NCI-H69 (cell line): ENCODE measurements at regions not wholly inside any gene's neighbourhood (a gene's known extent, or its start where the extent isn't known, plus 50 kb on each side); places are given as distances from the start of the nearest gene placed in this dataset.
"Not testable (repeated sequence)": the region's sequence is repeated elsewhere in the genome, so short reads cannot be mapped to it uniquely, and the experiment has no call there.

Experiments used
- DNase-seq: peaks from one replicate; lab custom pipeline; 2025; lab: John Stamatoyannopoulos, UW

DNA sequence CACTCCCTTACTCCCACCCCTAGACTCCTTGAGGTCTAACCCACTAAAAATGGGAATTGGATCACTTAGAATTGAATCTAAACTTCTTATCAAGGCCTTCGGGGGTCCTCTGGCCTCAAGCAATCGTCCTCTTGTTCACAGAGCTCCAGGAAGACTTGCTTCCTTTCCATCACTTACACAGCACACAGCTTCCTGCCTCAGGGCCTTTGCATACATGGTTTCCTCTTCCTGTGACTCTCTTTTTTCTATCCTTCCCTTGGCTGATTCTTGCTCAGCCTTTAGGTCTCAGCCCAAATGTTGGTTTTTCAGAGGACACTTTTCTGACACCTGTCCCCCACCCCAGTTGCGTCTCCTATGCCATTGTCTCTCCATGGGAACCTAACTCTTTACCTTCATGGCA lies 50.0 kb upstream of the ALDH1B1 start:
- no peak for DNase-seq

DNA sequence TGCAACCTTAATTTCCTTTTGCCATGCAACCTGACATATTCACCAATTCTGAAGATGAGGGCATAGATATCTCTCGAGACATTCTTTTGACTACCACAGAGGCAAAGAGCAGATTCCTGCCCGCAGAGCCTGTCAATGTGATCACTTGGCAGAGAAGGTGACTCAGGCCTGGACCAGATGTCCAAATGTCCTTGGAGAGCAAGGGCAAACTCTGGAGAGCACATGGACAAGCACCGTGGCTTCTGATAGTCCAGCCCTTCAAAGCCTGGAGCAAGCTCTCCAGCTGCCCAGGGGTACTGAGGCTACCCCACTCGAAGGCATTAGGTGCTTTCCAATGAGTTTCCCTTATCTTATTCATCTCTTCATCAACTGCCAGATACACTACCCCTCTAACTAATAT lies 50.4 kb upstream of the ALDH1B1 start:
- DNase-seq: no peak

DNA sequence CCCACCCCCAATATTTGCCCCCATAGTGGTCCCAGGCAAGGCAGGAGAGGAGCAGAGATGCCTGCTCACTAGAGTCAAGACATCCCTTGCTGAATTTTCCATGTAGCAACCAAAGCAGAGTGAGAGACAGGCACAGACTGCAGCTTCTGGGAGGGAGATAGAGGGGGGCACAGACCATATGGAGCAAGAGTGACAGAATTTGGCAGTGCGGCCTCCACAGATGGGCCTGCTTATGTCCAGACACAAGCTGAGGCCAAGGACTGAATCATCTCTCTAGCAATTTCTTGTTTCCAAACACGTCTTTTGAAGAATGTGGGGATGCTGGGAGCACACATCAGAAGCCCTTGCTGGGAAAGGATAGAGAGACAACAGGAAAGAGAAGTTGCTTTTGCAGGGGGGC lies 53.0 kb upstream of the ALDH1B1 start:
- DNase-seq: no peak

DNA sequence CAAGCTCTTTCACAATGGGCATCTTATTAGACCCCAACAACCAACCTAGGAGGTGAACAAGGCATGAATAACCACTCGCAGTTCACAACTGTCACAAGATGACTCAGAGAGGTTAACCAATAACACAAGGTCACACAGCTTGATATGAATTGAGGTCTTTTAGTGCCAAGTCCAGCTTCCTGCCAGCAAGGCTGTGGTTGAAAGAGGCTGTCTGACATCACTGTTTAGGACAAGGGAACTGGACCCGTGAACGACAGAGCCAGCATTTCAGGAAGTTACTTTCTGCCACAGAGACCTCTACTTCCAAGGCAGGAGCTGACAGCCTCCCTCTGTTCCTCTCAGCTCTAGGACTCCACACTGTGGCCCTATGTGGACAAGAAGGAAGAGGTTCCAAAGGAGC lies 53.4 kb upstream of the ALDH1B1 start:
- peak; percentile 26 for DNase-seq

DNA sequence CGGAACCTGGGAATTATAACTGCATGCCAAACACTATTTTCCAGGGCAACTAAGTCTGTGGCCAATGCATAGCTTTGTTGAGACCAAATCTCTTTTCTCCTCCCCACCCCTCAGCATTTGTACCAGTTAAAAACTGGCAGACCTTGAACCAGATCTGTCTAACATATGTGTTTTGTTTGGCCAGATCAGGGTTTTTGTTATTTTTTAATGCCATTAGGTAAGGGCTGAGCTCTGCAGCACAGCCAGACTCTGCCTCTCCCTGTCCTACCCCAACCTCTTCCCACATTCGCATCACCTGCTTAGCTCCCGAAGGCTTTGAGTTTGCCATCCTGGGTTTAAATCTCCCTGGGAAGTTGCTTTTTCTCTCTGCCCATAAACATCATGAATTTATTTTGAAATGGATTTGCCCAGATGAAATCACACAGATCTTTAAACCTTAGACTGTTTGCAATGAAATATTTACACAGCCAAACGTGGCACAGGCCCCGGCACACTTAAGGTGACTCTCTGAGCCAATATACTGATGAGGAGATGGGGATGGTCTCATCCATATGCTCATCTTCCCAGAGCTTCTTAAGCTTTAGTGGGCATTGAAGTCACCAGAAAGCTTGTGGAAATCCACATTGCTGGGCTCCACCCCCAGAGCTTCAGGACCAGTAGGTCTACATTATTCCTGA lies 54.0 kb upstream of the ALDH1B1 start:
- DNase-seq: no peak

DNA sequence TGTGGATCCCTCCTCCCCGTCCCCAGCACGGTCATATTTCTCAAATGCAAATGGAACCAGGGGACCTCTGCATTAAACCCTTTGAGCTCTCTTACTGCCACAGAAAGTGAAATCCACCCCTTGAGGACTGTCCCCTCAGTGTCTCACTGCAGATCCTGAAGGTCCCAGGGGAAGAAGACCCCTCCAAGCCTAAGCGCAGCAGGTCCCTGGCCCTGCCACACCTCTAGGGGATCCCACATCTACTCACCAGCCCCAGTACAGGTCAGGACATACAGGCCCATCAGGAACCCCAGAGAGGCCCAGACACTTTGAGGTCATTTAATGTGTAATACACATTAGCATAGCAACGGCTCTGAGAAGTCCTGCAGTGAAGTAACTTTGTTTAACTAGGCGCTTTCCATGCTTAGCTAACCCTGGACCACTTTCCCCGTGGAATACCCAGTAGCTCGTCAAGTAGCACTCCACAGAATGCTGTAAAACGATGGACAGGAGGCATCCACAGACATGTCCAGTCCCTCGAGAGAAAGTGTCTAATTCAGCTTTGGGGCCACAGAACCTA lies 54.7 kb upstream of the ALDH1B1 start:
- DNase-seq: no peak

DNA sequence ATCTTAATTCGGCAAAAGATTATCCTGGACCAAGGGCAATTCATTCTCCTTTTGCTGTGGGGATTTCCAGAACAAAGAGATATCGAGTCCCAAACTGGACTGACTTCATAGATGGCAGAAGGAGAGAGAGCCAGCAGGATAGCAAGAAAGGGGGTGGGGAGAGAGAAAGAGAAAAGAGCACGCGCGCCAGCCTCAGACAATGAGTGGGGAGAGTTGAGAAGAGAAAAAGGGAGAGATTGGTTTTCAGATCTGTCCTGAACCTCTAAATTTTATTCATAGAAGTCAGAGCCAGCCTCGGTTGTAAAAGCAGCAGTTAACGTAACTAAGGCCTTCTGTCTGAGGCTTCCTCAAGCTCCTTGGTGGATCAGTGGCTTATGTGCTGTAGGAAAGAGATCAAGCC lies 55.3 kb upstream of the ALDH1B1 start:
- DNase-seq: no peak

DNA sequence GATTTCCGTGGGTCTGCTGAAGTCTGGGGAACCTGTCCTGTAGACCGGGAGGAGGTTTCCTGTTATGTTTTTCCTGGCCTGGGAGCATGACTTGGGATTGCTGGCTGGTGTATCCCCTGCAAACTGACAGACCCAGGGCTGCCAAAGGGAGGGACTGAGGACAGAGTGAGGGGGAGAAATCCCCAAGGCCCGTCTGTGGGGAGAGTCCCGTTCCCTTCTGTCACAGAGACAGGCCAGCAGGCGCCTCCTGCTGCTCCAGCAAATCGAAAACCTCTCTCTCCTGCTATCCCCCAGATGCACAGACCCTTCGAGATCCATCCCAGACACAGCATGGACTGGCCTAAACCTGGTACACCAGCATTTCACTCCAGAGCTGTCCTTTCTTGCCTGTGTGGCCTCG lies 56.2 kb upstream of the ALDH1B1 start:
- DNase-seq: no peak

DNA sequence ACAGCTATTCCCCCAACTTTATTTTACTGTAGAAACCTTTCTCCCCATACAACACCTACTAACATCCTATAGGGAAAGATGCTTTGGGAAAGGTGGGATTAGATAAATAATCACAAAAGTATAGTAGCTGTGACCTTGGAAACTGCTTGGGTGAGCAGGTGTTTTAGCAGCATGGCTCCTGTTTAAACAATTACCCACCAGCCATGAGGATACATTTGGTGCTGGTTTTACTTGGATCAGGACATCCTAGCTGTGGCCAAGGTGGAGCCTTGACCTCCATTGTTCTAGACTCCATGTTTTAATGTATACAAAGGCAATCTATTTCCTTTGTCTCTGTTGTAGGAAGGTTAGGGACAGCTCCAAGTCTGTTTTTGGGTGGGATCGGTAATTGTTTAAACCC lies 56.8 kb upstream of the ALDH1B1 start:
- peak; percentile 55 for DNase-seq

DNA sequence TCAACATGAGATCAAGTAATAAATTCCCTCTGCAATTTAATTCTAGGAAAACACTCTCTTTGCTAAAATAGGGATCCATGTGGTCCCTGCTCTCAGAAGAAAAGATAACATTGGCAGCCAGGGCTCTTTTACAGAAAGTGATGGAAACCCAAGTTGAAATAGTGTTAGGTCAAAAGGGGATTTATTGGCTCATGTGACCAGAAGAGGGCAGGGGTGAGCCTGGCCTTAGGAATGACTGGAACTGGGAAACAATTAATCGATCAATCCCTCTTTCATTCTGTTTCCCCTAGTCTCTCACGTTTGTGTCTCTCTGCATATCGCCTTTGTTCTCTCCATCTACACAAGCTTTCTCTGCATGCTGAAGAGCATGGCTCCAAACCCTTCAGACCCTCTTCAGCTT lies 58.3 kb upstream of the ALDH1B1 start:
- DNase-seq: peak; percentile 45

DNA sequence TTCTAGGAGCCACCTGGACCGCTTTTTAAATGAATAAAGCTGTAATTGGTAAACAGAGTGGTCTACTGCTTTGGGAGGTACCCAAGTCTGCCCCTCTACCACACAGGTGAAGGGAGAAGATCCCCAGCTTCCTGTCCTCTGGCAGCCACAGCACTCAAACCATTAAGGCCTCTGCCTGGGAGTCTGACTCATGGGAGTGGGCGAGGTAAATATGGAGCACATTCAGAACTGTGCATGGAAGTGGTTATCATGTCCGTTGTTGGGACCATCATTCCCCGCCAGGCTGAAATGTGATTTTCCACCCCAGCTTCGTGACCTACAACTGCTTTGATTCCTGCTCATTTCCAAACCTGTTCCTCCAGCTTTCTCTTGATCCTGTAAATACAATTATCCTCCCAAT lies 59.5 kb upstream of the ALDH1B1 start:
- DNase-seq: no peak

DNA sequence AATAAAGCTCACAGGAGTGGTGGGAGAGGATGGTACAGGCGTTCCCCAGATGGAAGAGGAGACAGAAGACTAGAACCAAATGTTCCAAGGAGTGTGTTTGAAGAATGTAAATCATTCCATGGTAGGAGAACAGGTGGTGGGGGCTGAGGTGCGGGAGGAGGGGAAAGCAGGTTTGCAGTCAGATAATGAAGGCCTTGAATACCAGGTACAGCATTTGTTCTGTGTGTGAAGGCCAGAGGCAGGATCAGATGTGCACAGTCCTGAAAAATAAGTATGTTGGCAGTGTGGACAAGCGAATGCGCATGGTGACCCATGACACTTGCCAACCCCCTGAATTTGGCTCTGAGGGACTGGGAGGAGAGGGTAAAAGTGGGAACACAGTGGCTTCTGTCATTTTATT lies 59.9 kb upstream of the ALDH1B1 start:
- peak; percentile 23 for DNase-seq

DNA sequence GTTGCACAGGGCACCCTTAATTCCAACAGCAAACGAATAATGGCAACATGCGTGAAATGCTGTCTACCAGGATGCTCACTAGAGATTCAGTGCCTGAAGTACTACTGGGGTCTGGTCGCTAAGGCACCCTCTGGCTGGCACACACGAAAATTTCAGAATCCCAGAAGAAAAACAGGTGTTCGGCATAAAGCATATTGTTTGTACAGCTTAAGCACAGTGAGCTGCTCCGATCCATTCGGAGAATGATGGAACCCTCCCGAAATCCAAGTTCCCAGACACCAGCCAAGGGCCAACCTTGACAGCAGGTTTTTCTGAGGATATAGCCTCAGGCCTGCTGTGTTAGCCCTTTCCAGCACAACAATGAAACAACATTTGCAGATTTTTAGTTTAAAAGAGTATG lies 61.4 kb upstream of the ALDH1B1 start:
- no peak for DNase-seq

DNA sequence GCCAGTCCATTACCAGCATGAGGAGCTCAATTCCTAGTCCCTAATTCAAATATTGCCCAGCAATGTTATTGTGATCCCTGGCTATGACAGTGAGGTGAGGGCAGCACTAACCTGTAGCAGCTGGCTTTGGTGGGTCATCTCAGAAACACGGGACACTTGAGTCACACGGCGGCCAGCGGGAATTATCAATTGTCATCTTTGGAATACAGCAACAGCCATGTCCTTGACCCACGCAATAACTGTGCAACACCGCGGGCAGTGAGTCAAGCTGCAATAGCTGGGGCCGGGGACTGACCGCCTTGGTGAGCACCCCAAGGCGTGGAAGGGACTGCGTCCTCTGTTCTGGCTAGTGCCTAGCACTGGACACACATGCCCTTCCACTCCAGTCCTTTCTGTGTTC lies 62.5 kb upstream of the ALDH1B1 start:
- DNase-seq: no peak

DNA sequence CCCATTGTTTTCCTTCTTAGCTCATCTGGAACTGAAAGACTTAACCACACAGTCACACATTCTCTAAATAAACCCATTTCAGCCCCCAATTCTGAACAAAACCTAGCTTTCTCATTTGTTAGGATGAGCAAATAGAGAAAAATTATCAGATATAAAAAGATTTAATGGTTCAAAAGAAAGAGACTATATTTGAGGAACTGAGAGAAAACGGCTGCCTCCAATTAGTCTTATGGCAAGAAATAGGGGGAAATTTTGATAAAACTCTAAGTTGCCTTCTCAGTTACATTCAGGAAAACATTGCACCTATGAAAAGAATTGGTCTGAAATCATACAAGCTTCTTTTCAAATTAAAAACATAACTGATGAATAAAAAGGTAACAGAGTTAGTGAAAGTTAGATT lies 63.7 kb upstream of the ALDH1B1 start:
- DNase-seq: no peak

DNA sequence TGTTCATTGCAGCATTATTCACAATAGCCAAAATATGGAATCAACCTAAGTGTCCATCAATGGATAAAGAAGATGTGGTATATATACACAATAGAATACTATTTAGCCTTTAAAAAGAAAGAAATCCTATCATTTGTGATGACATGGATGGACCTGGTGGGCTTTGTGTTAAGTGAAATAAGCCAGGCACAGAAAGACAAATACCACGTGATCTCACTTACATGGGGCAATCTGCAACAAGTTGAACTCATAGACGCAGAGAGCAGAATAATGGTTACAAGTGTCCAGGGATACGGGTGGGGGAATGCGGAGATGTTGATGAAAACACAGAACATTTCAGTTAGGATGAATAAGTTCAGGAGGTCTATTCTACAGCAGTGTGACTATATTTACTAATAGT lies 66.4 kb upstream of the ALDH1B1 start:
- no peak for DNase-seq

DNA sequence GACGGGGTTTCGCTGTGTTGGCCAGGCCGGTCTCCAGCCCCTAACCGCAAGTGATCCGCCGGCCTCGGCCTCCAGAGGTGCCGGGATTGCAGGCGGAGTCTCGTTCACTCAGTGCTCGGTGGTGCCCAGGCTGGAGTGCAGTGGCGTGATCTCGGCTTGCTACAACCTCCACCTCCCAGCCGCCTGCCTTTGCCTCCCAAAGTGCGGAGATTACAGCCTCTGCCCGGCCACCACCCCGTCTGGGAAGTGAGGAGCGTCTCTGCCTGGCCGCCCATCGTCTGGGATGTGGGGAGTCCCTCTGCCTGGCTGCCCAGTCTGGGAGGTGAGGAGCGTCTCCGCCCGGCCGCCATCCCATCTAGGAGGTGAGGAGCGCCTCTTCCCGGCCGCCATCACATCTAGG lies 68.3 kb upstream of the ALDH1B1 start:
- not testable (repeated sequence) for DNase-seq

DNA sequence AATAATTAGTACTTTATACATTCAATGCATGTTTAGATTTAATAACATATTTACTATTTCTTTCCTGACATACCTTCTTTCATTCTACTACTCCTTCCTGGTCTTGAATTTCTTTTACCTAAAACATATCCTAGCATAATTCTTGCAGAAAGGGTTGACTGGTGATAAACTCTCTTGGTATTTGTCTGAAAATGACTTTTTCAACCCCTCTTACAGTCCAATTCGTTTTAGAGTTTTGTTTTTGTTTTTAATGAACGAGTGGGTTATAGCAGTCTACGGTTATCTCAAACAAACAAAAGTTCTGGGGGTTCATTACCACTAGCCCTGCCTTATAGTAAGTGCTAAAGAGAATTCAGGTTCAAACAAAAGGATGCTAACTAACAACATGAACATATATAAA lies 69.6 kb upstream of the ALDH1B1 start:
- no peak for DNase-seq

DNA sequence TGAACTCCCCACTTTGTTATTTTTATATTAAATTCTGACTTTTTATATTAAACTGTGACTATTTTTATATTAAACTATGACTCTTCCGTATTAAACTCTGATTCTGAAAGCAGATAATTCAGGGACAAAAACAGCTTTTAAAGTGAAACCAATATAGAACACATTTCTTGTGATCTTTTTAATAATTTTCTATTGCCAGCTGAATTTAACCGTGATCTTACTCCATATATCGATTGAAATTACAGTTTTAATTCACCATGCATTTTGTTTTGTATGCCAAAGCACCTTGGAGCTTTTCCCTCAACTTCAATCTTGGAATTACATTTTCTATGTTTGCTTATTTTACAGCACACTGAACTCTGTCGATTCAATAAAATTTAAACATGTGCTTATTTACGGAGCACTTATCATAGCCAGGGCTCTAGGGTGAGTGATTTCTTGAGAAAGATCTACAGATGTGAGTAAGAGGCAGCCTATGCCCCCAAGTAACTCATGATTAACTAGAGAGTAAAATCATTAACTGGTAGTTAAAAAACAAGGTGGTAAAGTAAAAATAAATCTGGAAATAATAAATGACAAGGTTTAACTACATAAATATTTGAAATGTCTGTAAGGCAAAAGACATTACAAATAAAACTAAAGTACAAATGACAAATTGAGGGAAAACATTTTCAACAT lies 72.9 kb upstream of the ALDH1B1 start:
- no peak for DNase-seq

DNA sequence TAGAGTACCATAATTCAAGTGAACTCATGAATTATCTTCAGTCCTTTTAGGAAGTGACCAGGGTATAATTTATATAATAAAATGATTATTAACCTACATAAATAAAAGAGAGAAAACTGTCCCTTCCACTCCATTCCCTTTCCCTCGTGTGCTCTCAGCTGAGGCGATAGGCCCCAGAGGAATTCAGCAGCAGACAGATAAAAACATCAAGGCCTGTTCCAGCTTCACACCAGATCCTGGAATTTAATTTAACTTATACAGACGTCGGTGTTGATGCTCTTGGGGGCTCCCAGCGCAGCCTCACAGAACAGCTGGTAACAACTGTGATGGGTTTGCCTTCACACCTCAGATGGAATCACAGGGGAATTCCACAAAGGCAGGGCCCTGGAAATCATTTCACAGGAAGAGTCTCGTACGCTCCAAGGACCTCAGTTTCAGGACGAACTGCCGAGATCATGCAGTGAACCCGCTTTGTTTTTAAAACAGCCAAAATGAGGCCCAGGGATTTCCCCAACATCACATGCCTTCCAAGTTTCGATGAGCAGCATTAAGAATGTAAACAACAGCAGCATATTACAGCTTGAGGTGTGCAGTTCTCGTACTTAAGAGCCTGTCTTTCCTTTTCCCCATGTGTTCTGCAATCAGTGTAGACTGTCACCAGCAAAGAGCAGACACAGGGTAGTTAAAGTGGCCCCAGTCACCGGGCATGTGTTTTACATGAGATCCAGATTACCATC lies 73.6 kb upstream of the ALDH1B1 start:
- DNase-seq: peak; percentile 65

DNA sequence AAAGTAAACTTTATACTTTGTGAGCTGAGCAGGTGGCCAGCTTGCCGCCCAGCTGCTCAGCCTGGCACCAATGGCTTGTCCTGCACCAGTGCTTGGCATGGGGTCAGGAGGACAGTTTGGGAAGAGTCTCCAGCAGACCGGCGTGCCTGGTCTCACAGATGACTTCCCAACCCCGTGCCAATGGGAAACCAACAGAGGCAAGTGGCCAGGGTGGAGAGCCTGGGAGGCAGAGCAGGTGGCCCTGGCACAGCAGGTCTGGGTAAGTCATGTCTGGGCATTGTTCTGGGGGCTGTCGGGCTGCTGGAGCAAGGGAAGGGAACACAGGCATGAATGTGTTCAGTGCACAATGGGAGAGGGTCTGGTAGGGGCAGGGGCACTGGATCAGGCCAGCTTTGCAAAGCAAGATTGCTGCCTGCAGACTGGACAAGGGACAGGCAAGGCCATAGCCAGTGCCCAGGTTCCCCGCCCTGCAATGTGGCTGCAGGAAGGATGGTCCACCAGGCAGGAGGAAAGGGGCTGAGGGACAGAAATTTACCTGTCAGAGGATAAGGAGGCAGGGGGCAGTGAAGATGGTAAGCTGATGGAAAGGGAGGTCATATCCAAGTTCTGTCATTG lies 76.2 kb upstream of the ALDH1B1 start:
- DNase-seq: no peak

DNA sequence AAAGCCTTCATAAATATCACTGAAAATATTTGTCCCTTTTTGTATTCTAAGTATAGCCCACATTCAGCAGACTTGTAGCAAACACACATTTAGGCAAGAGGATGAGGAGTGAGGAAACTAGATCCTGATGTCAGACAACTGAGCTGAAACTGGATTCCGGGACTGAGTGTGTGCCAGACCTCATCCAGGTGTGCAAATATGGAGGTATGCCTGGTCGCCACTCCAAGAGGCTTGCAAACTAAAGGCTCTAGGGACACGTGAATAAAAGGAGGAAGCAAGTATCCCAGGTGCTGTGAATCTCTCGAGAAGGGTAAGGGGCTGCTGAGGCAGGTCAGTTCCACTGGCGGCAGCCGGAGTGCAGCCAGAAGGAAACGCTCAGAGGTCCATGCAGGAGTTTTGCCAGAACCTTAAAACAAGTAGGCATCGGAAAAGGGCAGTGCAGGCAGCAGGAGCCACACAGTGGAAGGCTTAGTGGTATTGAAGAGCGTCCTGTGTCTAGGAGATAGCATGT lies 77.4 kb upstream of the ALDH1B1 start:
- peak; percentile 79 for DNase-seq
